ENCODE measurements at regions not wholly inside any gene's neighbourhood (a gene's known extent, or its start where the extent isn't known, plus 50 kb on each side); places are given as distances from the start of the nearest gene placed in this dataset.

DNA sequence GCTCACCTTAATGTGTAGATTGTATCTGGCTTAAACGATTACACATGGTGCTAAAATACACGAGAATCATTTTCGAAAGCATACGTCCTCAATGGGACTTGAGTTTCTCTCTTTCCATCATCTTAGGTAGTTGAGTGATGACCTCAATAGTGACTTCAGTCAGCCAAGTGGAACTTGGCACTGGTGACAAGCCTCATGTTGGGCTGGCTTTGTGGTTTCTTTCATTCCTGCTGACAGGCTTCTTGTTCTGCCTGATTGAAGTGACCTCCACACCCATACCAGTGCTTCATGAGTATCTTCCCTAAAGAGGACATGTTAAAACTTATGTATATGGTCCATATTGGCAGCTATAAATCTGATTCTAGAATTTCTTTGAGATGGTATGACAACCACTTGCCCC lies 159.1 kb upstream of the WDR1 start:
- TF ChIP-seq CTCF (IDR thresholded peaks at IDR 0.05; ENCODE audit: low read depth, low read length, missing control alignments): no peak
- DNase-seq (ENCODE audit: low read depth): no peak
- no peak overlapping the region for H3K4me3 ChIP-seq (ENCODE audit: low read depth, low read length)

GRCh38 chr4:10273030-10273429 lies 156.4 kb upstream of the WDR1 start:
- DNase-seq (ENCODE audit: low read depth): no peak
- no peak for TF ChIP-seq CTCF (IDR thresholded peaks at IDR 0.05; ENCODE audit: low read depth, low read length, missing control alignments)
- H3K4me3 ChIP-seq (ENCODE audit: low read depth, low read length): no peak overlapping the region

DNA sequence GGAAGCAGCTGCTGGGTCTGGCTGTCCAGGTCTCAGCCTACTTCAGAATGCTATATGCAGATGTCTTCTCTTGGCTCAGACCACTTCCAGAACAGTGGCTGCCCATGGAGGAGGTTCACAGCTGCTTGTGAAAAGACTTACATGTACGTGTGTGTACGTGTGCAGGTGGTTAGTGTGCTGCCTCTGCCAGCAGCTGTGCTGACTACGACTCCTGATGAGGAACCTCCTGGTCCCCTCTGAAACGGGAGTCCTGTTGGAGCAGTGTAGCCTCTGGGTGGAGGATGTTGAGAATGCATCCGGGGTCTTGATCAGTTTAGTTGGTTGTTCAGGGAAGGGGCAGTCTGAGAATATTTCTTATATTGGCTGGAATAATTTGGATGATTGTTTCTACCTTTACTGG lies 155.9 kb upstream of the WDR1 start:
- no peak overlapping the region for H3K4me3 ChIP-seq (ENCODE audit: low read depth, low read length)
- DNase-seq (ENCODE audit: low read depth): no peak
- TF ChIP-seq CTCF (IDR thresholded peaks at IDR 0.05; ENCODE audit: low read depth, low read length, missing control alignments): no peak

DNA sequence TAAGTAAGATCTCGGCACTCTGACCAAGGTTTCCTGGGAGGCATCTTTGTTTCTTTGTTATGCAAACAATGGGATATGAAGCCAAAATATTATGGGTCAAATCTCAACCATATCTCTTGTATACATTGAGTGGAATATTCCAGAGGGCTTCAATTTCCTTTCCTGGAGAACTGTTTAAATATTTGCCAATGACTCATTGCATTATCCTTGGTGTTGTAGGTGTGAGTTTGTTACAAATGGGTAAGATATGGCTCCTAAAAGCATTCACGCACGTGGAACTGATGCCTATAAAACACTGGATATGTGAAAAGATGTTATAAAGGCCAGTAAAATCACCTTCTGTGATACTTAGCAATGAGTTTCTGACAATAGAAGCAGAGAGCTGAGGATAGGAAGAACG lies 150.5 kb upstream of the WDR1 start:
- TF ChIP-seq CTCF (IDR thresholded peaks at IDR 0.05; ENCODE audit: low read depth, low read length, missing control alignments): no peak
- DNase-seq (ENCODE audit: low read depth): no peak

GRCh38 chr4:10260777-10261176 lies 144.2 kb upstream of the WDR1 start:
- DNase-seq (ENCODE audit: low read depth): no peak
- no peak overlapping the region for H3K4me3 ChIP-seq (ENCODE audit: low read depth, low read length)
- TF ChIP-seq CTCF (IDR thresholded peaks at IDR 0.05; ENCODE audit: low read depth, low read length, missing control alignments): peak; percentile 17

More for the DNA sequence above, 150.5 kb upstream of the WDR1 start:
- no peak overlapping the region for H3K4me3 ChIP-seq (ENCODE audit: low read depth, low read length)

DNA sequence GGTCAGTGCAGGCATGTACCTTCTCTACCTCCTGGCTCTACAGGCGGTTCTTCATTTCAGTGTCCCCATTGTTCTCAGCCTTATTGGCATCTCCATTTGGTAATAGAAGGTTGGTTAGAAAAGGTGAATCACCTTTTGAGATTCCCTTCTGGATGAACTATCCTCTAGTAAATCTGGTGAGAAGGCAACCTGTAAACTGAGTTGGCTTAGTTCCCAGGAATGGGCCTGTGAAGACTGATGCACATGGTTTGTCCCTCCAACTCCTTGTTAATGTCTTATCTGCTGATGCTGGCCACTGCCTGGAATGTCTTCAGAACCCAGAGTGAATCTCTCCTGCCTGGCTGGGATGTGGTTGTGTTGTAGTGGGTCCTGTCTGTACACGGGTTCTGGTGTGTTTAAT lies 143.4 kb upstream of the WDR1 start:
- no peak for TF ChIP-seq CTCF (IDR thresholded peaks at IDR 0.05; ENCODE audit: low read depth, low read length, missing control alignments)
- DNase-seq (ENCODE audit: low read depth): no peak

GRCh38 chr4:10256203-10256602 lies 139.6 kb upstream of the WDR1 start:
- TF ChIP-seq CTCF (IDR thresholded peaks at IDR 0.05; ENCODE audit: low read depth, low read length, missing control alignments): no peak
- DNase-seq (ENCODE audit: low read depth): no peak
- no peak overlapping the region for H3K4me3 ChIP-seq (ENCODE audit: low read depth, low read length)

More for the DNA sequence above, 143.4 kb upstream of the WDR1 start:
- H3K4me3 ChIP-seq (ENCODE audit: low read depth, low read length): no peak overlapping the region

All from GM12864 (cell line).